Renal cortex interstitium (tissue), 11 donors: ENCODE measurements at regions not wholly inside any gene's neighbourhood (a gene's known extent, or its start where the extent isn't known, plus 50 kb on each side); places are given as distances from the start of the nearest gene placed in this dataset.
A peak's percentile ranks its signal among the peaks of the same experiment; 100 is the strongest.
"Not testable (repeated sequence)": the region's sequence is repeated elsewhere in the genome, so short reads cannot be mapped to it uniquely, and the experiment has no call there.

Experiments used
- DNase-seq, 11 donors: peaks; one replicate each; pipeline ENCODE4 v3.0.0-alpha.2; 2013; ENCODE audit warnings: low read depth in 9 of 11, low spot score in 4 of 11; ENCODE audit errors: extremely low read depth in 1 of 11

DNA sequence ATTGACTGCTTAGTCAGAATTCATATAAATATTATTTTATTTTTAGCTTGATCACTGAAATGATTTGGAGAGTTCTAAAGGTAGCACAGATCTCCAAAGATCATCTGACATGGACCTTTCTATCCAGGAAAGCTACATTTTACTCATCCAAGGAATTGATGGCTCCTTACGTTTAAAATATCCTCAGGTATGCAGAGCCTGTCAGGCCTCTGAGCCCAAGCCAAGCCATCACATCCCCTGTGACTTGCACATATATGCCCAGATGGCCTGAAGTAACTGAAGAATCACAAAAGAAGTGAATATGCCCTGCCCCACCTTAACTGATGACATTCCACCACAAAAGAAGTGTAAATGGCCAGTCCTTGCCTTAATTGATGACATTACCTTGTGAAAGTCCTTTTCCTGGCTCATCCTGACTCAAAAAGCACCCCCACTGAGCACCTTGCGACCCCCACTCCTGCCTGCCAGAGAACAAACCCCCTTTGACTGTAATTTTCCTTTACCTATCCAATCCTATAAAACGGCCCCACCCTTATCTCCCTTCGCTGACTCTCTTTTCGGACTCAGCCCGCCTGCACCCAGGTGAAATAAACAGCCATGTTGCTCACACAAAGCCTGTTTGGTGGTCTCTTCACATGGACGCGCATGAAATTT is 411.6 kb upstream of the RORB start:
- DNase-seq: not testable (repeated sequence)

DNA sequence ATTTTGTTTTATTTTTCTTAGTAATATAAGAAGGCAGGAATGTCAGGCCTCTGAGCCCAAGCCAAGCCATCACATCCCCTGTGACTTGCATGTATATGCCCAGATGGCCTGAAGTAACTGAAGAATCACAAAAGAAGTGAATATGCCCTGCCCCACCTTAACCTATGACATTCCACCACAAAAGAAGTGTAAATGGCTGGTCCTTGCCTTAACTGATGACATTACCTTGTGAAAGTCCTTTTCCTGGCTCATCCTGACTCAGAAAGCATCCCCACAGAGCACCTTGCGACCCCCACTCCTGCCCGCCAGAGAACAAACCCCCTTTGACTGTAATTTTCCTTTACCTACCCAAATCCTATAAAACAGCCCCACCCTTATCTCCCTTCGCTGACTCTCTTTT is 406.2 kb upstream of the RORB start:
- not testable (repeated sequence) for DNase-seq

DNA sequence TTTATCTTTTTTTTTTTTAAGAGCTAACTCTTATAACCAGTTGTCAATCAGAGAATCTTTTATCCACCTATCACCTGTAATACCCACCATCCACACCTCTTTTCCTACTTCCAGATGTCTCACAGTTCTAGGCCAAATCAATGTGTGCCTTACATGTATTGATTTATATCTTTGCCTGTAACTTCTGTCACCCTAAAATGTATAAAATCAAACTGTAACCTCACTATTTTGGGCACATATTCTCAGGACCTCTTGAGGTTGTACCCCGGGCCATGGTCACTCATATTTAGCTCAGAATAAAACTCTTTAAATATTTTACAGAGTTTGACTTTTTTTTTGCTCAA is 404.7 kb upstream of the RORB start:
- no peak for DNase-seq

DNA sequence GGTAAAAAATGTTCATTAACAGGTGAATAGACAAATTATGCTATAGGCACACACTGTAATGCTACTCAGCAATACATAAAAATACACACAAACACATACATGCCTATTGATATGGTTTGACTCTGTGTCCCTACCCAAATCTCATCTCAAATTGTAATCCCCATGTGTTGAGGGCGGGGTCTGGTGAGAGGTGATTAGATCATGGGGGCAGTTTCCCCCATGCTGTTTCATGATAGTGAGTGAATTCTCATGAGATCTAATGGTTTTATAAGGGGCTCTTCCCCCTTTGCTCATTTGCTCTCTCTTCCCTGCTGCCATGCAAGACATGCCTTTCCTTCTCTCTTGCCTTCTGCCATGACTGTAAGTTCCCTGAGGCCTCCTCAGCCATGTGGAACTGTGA is 403.1 kb upstream of the RORB start:
- DNase-seq: not testable (repeated sequence)

DNA sequence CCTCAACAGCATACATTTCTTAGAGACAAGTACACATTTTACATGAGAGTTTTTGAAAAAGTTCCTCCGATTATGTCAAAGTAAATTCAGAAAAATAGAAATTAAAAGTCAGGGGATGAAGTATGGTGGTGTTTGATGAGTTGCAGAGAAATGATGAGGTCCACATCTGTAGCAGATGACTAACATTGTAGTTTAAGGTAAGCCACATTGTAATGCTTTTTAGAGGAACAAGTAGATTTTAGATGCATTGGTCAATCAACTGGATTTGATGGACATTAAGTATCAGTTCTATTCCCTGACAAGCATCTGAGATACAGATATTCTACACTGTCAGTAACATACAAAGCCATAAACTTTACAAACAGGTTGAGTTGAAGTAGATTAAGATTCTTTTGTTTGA is 402.4 kb upstream of the RORB start:
- no peak for DNase-seq

DNA sequence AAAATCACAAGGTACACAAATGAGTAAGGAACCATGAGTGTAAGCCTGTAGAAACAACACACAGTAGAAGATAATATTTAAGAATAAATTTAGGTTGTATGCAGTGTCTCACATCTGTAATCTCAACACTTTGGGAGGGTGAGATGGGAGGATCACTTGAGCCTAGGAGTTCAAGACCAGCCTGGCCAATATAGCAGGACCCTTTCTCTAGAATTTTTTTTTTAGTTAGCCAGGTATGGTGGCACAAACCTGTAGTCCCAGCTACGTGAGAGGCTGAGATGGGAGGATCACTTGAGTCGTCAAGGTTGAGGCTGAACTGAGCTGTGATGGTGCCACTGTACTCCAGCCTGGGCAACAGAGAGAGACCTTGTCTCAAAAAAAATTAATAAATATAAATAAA is 401.2 kb upstream of the RORB start:
- DNase-seq: no peak

DNA sequence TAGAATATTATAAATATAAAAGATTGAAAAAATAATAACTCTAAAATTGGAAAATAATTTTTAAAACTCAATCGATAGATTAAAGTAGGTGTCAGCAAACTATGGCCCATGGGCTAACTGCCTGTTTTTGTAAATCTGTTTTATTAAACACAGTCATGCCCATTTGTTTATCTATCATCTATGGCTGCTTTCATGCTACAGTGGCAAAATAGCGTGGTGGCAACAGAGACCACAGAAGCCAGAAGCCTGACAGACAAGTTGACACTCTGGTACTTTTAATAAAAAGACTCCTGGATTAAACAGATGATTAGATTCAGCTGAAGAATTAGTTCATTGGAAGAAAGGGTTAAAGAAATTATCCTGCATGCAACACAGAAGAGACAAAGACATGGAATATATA is 400.7 kb upstream of the RORB start:
- DNase-seq: no peak

DNA sequence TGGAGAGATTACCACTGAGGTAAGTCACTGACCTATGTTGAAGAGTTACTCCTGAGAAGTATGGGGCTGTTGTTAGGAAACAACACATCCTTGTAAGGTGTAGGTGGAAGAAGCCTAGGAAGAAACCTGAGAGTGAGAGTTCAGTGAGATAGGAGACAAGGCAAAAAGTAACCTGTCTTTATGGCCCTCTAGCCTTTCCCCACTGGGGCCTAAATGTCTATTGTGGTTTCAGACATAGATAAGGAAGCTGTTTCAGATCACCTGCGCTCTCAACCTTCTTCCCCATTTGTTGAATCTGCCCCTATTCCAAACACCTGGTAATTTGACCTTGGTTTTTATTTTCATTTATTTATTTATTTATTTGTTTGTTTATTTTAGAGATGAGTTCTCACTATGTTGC is 397.1 kb upstream of the RORB start:
- DNase-seq: no peak

DNA sequence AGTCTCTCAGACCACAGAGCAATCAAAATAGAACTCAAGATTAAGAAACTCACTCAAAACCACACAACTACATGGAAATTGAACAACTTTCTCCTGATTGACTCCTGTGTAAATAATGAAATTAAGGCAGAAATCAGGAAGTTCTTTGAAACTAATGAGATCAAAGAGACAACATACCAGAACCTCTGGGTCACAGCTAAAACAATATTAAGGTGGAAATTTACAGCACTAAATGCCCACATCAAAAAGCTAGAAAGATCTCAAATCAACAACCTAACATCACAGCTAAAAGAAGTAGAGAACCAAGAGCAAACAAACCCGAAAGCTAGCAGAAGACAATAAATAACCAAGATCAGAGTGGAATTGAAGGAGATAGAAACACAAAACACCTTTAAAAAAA is 395.0 kb upstream of the RORB start:
- not testable (repeated sequence) for DNase-seq

DNA sequence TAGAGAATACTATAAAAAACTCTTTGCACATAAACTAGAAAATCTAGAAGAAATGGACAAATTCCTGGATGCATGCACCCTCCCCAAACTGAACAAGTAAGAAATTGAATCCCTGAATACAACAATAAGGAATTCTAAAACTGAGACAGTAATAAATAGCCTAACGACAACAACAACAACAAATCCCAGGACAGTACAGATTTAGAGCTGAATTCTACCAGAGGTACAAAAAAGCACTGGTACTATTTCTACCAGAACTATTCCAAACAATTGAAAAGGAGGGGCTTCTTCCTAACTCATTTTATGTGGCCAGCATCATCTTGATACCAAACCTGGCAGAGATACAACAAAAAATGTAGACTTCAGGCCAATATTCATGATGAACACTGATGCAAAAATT is 394.4 kb upstream of the RORB start:
- no peak for DNase-seq

DNA sequence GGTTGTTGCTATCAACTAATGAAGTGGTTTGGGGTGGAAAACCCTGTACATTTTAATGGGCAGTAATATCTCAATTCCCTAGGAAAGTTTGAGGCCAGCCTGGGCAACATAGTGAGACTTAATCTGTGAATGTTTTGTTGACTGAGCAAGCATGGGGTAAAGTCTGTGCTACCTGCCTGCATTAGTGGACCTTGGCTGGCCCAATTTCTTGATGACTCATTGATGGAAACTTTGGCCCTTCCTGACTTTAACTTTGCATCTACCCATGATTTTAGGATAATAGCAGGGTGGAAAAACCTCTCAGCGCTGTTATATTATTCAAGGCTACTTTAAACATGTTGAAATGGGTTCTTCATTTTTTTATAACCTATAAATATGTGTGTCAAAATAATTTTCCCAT is 389.4 kb upstream of the RORB start:
- DNase-seq: no peak

DNA sequence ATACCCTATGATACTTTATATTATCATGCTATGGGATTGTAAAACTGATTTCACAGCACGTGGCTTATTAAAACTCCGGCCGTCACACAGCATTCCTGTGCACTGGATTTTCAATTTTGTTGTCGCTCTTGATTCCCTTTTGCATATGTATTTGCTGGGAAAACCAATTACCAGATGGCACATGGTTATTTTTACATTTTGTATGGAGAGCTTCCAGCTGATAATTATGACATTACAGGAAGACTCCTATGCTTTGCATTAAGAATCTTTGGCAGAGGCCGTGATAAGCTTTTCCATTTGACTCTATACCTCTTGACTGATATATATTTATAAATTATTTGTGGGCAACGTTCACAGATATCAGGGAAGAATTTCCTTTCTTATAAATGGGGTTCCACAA is 381.2 kb upstream of the RORB start:
- no peak for DNase-seq

DNA sequence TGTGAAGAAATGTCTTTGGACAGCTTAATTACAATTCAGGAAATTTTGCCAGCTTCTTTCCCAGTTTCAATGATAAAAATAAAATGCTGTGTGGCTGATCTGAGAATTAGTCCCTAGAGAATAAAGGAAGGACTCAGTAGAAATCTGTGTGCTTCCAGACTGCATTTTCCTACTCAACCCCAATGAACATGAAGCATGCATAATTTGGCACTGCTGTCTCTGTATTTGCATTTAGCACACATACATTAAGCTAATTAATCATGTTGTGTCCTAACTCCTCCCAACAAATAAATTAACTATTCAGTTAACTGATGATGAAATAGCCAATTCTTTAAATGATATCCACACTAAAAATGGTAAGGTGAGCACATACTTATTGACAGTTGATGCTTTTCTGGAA is 380.0 kb upstream of the RORB start:
- DNase-seq: no peak

DNA sequence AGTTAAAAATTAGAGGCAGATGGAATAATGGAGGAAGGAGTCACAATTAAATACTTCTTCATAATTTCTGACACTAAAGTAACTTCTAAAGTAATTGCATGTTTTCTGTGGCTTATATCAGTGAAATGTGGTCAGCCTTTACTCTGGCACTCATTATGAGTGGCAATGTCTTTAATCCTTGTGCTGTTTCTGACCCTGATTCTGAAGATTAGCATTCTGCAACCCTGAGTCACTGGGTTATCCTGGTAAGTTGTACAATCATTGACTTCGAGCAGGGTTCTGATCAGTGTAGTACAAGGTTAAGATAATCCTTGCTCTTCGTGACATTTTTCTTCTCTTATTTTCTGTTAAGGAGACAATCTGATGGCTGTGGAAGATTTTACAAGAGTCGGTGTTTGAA is 379.4 kb upstream of the RORB start:
- DNase-seq: no peak

DNA sequence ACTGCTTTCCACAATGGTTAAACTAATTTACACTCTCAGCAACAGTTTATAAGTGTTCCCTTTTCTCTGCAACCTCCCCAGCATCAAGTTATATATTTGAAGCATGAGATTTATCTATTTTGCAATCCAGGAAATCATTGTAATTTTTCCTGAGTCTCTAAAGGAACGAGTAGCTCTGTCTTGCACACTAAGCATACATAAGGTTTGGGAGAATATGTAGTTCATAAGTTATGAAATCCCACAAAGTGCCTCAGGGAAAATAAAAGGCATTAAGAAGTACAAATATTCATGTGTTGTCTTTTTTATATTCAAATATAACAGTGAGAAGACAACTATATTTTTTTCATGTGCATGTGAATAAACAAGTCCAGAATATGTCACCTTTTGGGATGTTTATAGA is 377.1 kb upstream of the RORB start:
- DNase-seq: no peak

DNA sequence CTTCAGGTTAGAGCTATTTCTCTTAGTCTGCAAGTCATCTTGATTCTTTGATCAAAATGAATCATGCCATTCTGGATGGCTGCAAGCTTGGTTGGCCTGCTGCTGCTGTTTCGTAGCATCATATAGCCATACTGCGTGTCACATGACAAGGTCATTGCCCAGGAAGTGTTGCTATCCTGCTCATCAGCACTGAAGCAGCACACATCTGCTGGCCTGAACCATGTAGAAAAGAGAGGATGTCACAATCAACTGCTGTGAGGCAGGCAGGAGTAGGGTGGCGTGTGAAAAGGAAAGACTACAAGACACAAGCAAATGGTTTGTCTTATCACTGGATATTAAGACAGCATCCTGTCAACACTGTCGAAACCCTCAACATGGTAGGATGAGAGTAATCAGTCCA is 376.7 kb upstream of the RORB start:
- DNase-seq: no peak

DNA sequence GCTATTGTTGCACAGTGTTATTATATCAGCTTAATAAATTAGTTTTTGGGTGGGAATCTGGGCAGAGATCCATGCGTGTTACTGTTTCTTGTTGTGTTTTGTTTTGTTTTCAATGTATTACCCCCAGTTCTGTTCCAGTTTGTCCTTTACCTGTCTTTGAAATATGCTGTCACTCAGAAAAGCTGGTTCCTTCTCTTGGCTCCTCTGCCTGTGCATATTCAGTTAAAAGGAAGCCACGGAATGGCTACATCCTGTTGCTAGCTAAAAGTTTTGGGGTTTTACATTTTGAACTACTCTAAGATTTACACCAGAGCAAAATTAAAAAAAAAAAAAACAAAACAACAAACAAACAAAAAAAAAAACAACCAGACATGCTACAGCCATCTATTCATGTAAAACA is 374.9 kb upstream of the RORB start:
- no peak for DNase-seq

DNA sequence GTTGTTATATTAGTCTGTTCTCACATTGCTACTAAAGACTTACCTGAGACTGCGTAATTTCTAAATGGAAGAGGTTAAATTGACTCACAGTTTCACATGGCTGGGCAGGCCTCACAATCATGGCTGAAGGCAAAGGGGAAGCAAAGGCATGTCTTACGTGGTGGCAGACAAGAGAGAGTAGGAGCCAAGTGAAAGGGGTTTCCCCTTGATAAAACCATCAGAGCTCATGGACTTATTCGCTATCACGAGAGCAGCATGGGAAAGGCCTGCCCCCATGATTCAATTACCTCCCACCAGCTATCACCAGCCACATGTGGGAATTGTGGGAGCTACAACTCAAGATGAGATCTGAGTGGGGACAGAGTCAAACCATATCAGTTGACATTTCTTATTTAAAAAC is 374.5 kb upstream of the RORB start:
- no peak for DNase-seq

DNA sequence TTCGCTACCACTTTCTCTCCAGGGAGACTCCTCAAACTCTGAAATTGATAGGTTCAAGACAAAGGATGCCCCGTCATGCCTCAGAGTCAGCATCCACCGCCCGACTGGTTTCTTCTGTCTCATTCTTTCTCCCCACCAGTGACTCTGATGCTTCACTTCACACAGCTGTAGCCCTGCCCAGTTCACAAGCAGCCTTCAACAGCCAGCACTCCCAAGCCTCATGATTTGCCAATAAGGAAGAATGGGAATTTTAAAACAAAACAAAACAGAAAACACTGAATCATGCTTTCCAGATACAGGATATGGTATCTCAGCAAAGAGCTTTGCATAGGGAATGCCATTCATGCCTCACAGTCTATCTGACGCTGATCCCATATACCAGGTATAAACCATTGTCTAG is 371.2 kb upstream of the RORB start:
- DNase-seq: peak in 2 of 11 donors; percentile 0 to 4

DNA sequence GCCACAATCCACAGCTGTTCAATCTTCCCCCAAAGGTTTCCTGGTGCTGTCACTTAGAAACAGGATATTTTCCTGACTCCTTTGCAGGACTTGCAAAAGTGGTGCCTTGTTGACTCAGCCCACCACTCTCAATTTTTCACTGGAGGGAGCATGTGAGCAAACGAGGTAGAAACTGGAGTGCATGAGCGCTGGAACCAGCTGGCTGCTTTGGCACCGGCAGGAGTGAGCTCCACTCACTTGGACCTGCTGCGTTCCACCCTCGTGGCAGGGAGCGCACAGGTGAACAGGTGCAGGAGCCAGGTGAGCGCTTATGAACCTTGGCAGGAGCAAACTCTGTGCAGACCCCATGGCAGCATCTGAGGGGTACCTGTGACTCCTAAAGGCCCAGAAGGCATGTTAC is 364.1 kb upstream of the RORB start:
- no peak for DNase-seq

DNA sequence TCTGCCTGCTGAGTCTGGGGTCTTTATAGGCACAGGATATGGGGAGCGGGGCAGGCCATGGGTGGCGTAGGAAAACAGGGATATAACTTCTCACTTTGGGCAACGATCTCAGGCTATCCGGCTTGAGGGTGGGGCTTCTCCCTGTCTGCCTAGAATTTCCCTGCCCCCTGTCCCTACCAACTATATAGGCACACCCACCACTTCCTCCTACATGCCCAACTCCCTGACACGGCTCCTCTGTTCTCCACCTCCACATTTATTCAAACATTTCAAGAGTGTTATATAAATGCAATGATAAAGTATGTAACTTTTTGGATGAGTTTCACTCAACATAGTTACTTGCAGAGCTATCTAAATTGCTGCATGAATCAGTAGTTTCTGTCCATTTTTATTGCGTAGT is 363.2 kb upstream of the RORB start:
- DNase-seq: no peak

DNA sequence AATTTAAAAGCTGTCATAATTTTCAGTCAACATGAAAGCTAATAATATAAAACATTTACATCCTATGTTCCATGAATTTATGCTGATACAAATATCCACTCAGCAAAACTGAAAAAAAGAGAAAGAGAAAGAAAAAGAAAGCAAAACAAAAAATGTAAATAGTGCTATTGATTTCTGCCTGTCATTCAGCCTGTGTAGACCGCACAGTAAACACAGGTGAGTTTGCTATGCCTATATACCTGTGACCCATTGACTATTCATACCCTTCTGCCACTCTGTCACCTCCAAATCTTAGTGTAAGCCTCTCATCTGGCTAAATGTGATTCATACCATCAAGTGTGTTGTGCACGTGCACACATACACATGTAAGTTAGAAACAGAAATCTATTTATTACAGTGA is 359.0 kb upstream of the RORB start:
- DNase-seq: no peak
